DOHH2 (cell line): ENCODE measurements at regions not wholly inside any gene's neighbourhood (a gene's known extent, or its start where the extent isn't known, plus 50 kb on each side); places are given as distances from the start of the nearest gene placed in this dataset.
"Not testable (repeated sequence)": the region's sequence is repeated elsewhere in the genome, so short reads cannot be mapped to it uniquely, and the experiment has no call there.

Experiments used
- H3F3A ChIP-seq: fragments of 200-600 bp; sonication (generic), shearing (Covaris generic); 2 replicates; pipeline ENCODE4 v1.6.0; 2016; ENCODE audit warnings: antibody characterized with exemption, mild to moderate bottlenecking; ENCODE audit not compliant: control insufficient read depth, insufficient read depth
- H3K27ac ChIP-seq: fragments of 200-600 bp; sonication (generic); 2 replicates; pipeline ENCODE4 v1.5.1; 2014; ENCODE audit warnings: low read depth, mild to moderate bottlenecking, low read length, moderate library complexity
- H3K27me3 ChIP-seq: fragments of 200-600 bp; sonication (generic); 2 replicates; pipeline ENCODE4 v1.6.1; 2014; ENCODE audit warnings: mild to moderate bottlenecking, low read length, mixed read lengths; ENCODE audit not compliant: control insufficient read depth
- H3K36me3 ChIP-seq: fragments of 200-600 bp; sonication (generic); 2 replicates; pipeline ENCODE4 v1.6.1; 2014; ENCODE audit warnings: mild to moderate bottlenecking, low read length, moderate library complexity, mixed read lengths; ENCODE audit not compliant: control insufficient read depth
- H3K4me1 ChIP-seq: fragments of 200-600 bp; sonication (generic); 2 replicates; pipeline ENCODE4 v1.6.1; 2014; ENCODE audit warnings: mild to moderate bottlenecking, low read length, mixed read lengths; ENCODE audit not compliant: control insufficient read depth
- H3K4me2 ChIP-seq: fragments of 200-600 bp; sonication (generic); 2 replicates; pipeline ENCODE4 v1.6.0; 2014; ENCODE audit warnings: mild to moderate bottlenecking, low read length, moderate library complexity
- H3K4me3 ChIP-seq: fragments of 200-600 bp; sonication (generic); 2 replicates; pipeline ENCODE4 v1.5.1; 2014; ENCODE audit warnings: mild to moderate bottlenecking, low read length, mixed read lengths
- H3K79me2 ChIP-seq: fragments of 200-600 bp; sonication (generic); 2 replicates; pipeline ENCODE4 v1.6.1; 2014; ENCODE audit warnings: mild to moderate bottlenecking, low read length, mixed read lengths; ENCODE audit not compliant: control insufficient read depth
- H3K9me2 ChIP-seq: fragments of 200-600 bp; sonication (generic); replicated peaks from 2 replicates; pipeline ENCODE4 v1.6.1; 2014; ENCODE audit warnings: mild to moderate bottlenecking, low read length, mixed read lengths; ENCODE audit not compliant: control insufficient read depth
- H3K9me3 ChIP-seq: fragments of 200-600 bp; sonication (generic); 2 replicates; pipeline ENCODE4 v1.6.1; 2014; ENCODE audit warnings: antibody characterized with exemption, low read length, mixed read lengths; ENCODE audit not compliant: control insufficient read depth, insufficient read depth
- H4K20me1 ChIP-seq: fragments of 200-600 bp; sonication (generic); 2 replicates; pipeline ENCODE4 v1.6.0; 2014; ENCODE audit warnings: low read depth, mild to moderate bottlenecking, antibody characterized with exemption, low read length, moderate library complexity; ENCODE audit not compliant: control insufficient read depth, insufficient read depth
- EZH2phosphoT487 ChIP-seq: fragments of 200-600 bp; sonication (generic); IDR thresholded peaks from 2 replicates; pipeline ENCODE4 v1.6.1; 2017; ENCODE audit warnings: borderline replicate concordance, mild to moderate bottlenecking, antibody characterized with exemption, low read length, moderate library complexity, mixed read lengths
- TF ChIP-seq, protein P1 (sequence below): fragments of 200-600 bp; sonication (generic); IDR thresholded peaks from one replicate; pipeline ENCODE4 v1.5.1; 2014; ENCODE audit warnings: antibody characterized with exemption, mild to moderate bottlenecking, low read depth, low read length; ENCODE audit not compliant: poor library complexity, severe bottlenecking

DNA sequence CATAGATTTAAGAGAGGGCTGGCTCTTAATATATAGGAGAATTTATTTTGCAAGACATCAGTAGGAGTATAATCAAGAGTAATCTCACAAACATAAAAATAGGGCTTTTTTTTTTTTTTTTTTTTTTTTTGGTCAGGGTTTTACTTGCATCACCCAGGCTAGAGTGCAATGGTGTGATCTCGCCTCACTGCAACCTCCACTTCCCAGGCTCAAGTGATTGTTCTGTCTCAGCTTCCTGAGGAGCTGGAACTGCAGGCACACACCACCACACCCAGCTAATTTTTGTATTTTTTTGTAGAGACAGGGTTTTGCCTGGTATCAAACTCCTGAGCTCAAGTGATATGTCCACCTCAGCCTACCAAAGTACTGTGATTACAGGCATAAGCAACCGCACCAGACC is 535.3 kb downstream of the CCSER2 start:
- H3K4me2 ChIP-seq = no peak overlapping the region
- no peaks in the 10 kb centered on the region for H3F3A ChIP-seq
- no peaks in the 10 kb centered on the region for H3K4me1 ChIP-seq
- H4K20me1 ChIP-seq = no peaks in the 10 kb centered on the region
- H3K27me3 ChIP-seq = no peaks in the 10 kb centered on the region
- no peaks in the 10 kb centered on the region for H3K36me3 ChIP-seq
- TF ChIP-seq EZH2phosphoT487 = no peak
- TF ChIP-seq, protein P1, sequence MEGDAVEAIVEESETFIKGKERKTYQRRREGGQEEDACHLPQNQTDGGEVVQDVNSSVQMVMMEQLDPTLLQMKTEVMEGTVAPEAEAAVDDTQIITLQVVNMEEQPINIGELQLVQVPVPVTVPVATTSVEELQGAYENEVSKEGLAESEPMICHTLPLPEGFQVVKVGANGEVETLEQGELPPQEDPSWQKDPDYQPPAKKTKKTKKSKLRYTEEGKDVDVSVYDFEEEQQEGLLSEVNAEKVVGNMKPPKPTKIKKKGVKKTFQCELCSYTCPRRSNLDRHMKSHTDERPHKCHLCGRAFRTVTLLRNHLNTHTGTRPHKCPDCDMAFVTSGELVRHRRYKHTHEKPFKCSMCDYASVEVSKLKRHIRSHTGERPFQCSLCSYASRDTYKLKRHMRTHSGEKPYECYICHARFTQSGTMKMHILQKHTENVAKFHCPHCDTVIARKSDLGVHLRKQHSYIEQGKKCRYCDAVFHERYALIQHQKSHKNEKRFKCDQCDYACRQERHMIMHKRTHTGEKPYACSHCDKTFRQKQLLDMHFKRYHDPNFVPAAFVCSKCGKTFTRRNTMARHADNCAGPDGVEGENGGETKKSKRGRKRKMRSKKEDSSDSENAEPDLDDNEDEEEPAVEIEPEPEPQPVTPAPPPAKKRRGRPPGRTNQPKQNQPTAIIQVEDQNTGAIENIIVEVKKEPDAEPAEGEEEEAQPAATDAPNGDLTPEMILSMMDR = no peak
- H3K9me2 ChIP-seq = no peaks in the 10 kb centered on the region
- H3K4me3 ChIP-seq = no peak overlapping the region
- no peak overlapping the region for H3K27ac ChIP-seq
- no peaks in the 10 kb centered on the region for H3K79me2 ChIP-seq
- no peaks in the 10 kb centered on the region for H3K9me3 ChIP-seq

DNA sequence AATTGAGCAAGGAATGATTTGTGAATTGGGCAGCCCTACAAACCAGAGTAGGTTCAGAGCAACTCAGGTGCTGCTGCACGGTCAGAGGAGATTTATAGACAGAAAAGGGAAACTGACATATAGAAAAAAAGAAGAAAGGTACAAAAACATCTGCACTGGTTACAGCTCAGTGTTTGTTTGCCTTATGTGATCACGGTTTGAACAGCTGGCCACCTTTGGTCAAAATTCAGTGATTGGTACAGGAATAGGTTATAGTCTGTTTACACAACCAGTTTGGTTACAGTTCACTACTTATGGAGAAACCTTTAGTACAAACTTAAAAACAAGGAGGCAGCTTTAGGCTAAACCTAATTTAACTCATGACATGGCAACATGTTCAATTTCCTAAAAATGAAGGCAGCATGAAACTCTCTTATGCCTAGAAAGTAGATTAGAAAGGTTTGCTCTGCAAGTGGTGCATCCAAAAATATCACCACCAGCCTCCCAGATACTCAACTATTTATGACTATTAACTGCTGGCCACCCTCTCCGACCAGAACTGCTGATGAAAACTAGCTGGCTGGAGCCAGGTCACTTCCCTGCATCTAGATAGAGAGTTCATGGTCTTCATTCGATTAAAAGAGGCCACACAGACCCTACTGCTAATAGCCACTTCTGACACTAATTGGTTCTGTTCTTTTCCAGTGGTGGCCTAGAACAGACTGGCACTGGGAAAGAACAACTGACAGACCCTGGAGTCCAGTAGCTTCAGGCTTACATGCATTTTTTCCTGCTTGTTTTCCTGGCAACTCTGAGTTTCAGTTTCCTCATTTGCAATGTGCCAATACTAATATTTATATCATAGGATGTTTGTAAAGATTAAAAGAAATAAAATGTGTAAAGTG is 548.0 kb downstream of the CCSER2 start:
- H3F3A ChIP-seq = no peaks in the 10 kb centered on the region
- H3K4me1 ChIP-seq = no peaks in the 10 kb centered on the region
- no peaks in the 10 kb centered on the region for H3K36me3 ChIP-seq
- H3K27me3 ChIP-seq = no peaks in the 10 kb centered on the region
- H3K9me3 ChIP-seq = no peaks in the 10 kb centered on the region
- no peak overlapping the region for H3K27ac ChIP-seq
- H3K4me3 ChIP-seq = no peak overlapping the region
- H3K4me2 ChIP-seq = no peak overlapping the region
- no peaks in the 10 kb centered on the region for H4K20me1 ChIP-seq
- TF ChIP-seq, protein P1 = no peak
- no peak for TF ChIP-seq EZH2phosphoT487
- H3K9me2 ChIP-seq = no peaks in the 10 kb centered on the region
- H3K79me2 ChIP-seq = no peaks in the 10 kb centered on the region

DNA sequence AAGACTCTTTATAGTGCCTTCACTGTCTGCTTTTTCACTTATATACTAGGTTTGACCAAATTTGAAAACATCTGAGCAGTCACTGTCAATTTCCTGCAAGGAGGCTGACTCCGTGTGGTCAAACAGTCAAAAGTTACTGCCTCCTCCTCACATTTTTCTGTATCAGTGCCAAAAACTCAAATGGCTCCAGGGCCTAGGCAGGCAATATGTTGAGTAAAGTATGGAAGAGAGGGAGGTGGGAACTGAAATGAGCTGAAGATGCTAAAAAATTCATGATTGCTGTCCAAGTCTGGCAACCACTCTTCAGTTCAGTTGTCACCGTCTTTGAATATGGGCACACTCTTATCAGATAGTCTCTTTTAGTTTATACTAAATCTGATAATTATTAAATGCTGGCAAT is 551.6 kb downstream of the CCSER2 start:
- no peak overlapping the region for H3K4me3 ChIP-seq
- H3K4me1 ChIP-seq = no peaks in the 10 kb centered on the region
- no peaks in the 10 kb centered on the region for H4K20me1 ChIP-seq
- no peaks in the 10 kb centered on the region for H3K9me2 ChIP-seq
- no peaks in the 10 kb centered on the region for H3F3A ChIP-seq
- no peaks in the 10 kb centered on the region for H3K9me3 ChIP-seq
- H3K27me3 ChIP-seq = no peaks in the 10 kb centered on the region
- H3K27ac ChIP-seq = no peak overlapping the region
- no peak overlapping the region for H3K4me2 ChIP-seq
- TF ChIP-seq EZH2phosphoT487 = no peak
- TF ChIP-seq, protein P1 = no peak
- no peaks in the 10 kb centered on the region for H3K36me3 ChIP-seq
- H3K79me2 ChIP-seq = no peaks in the 10 kb centered on the region

DNA sequence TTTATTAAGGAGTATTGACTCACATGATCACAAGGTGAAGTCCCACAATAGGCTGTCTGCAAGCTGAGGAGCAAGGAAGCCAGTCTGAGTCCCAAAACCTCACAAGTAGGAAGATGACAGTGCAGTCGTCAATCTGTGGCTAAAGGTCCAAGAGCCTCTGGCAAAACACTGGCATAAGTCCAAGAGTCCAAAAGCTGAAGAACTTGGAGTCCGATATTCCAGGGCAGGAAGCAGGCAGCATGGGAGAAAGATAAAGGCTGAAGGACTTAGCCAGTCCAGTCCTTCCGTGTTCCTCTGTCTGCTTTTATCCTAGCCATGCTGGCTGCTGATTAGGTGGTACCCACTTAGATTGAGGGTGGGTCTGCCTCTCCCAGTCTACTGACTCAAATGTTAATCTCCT is 553.3 kb downstream of the CCSER2 start:
- not testable (repeated sequence) for H3K27me3 ChIP-seq, H4K20me1 ChIP-seq, H3K36me3 ChIP-seq, H3K9me2 ChIP-seq, H3K4me3 ChIP-seq, H3K79me2 ChIP-seq, H3F3A ChIP-seq, H3K4me2 ChIP-seq, H3K4me1 ChIP-seq, H3K9me3 ChIP-seq, H3K27ac ChIP-seq
